HG03378 (cell line): ENCODE measurements at regions not wholly inside any gene's neighbourhood (a gene's known extent, or its start where the extent isn't known, plus 50 kb on each side); places are given as distances from the start of the nearest gene placed in this dataset.

Experiments
- ATAC-seq: cut with Tn5 transposase; IDR thresholded peaks from one replicate; pipeline ENCODE4 v1.9.1; 2021; ENCODE audit warnings: mild to moderate bottlenecking, moderate library complexity; ENCODE audit not compliant: unreplicated experiment

GRCh38 chr11:29959488-29959887 lies 57.3 kb downstream of the KCNA4 start:
- ATAC-seq = no peak

GRCh38 chr11:29957431-29957830 lies 59.4 kb downstream of the KCNA4 start:
- ATAC-seq = no peak

- no peak for ATAC-seq
Measured at GRCh38 chr11:29956076-29956556, 60.7 kb downstream of the KCNA4 start.

- ATAC-seq = no peak
Measured at GRCh38 chr11:29943347-29943746, 73.5 kb downstream of the KCNA4 start.

GRCh38 chr11:29937526-29937925 lies 79.3 kb downstream of the KCNA4 start:
- no peak for ATAC-seq

- no peak for ATAC-seq
Measured at GRCh38 chr11:29934115-29934638, 82.7 kb downstream of the KCNA4 start.

- ATAC-seq = no peak
Measured at GRCh38 chr11:29916040-29916439, 100.8 kb downstream of the KCNA4 start.

- no peak for ATAC-seq
Measured at GRCh38 chr11:29914203-29914930, 102.5 kb downstream of the KCNA4 start.

- no peak for ATAC-seq
Measured at GRCh38 chr11:29913352-29913751, 103.5 kb downstream of the KCNA4 start.

- no peak for ATAC-seq
Measured at GRCh38 chr11:29900382-29900781, 116.4 kb downstream of the KCNA4 start.

GRCh38 chr11:29879560-29879959 lies 137.3 kb downstream of the KCNA4 start:
- no peak for ATAC-seq

- no peak for ATAC-seq
Measured at GRCh38 chr11:29876192-29876591, 140.6 kb downstream of the KCNA4 start.

GRCh38 chr11:29847219-29847618 lies 169.6 kb downstream of the KCNA4 start:
- no peak for ATAC-seq

- ATAC-seq = no peak
Measured at GRCh38 chr11:29844701-29845379, 172.0 kb downstream of the KCNA4 start.

GRCh38 chr11:29844031-29844430 lies 172.8 kb downstream of the KCNA4 start:
- ATAC-seq = no peak

GRCh38 chr11:29842061-29842460 lies 174.8 kb downstream of the KCNA4 start:
- ATAC-seq = no peak

- ATAC-seq = no peak
Measured at GRCh38 chr11:29826878-29827277, 190.0 kb downstream of the KCNA4 start.

GRCh38 chr11:29816359-29816758 lies 200.5 kb downstream of the KCNA4 start:
- ATAC-seq = no peak

- ATAC-seq = no peak
Measured at GRCh38 chr11:29809121-29809520, 207.7 kb downstream of the KCNA4 start.

- ATAC-seq = no peak
Measured at GRCh38 chr11:29802522-29802921, 214.3 kb downstream of the KCNA4 start.

GRCh38 chr11:29801561-29801960 lies 215.3 kb downstream of the KCNA4 start:
- ATAC-seq = no peak

GRCh38 chr11:29786092-29786491 lies 230.7 kb downstream of the KCNA4 start:
- no peak for ATAC-seq
